GM23338 (cell line): ENCODE measurements at regions not wholly inside any gene's neighbourhood (a gene's known extent, or its start where the extent isn't known, plus 50 kb on each side); places are given as distances from the start of the nearest gene placed in this dataset.

ENCODE experiments used
- ATAC-seq: fragments of 200-7000 bp; cut with Tn5 transposase; 3 replicates; pipeline ENCODE4 v1.9.1; 2020
- DNase-seq: peaks from one replicate; pipeline ENCODE4 v3.0.0-alpha.2; 2015; ENCODE audit warnings: low spot score
- H2AFZ ChIP-seq: fragments of 200-600 bp; sonication (generic); 2 replicates; pipeline ENCODE4 v1.8.0; 2016; ENCODE audit warnings: antibody characterized with exemption, mild to moderate bottlenecking, moderate library complexity
- H3F3A ChIP-seq: fragments of 200-600 bp; sonication (generic); replicated peaks from 2 replicates; pipeline ENCODE4 v1.8.0; 2017; ENCODE audit warnings: antibody characterized with exemption, mixed run types, low read depth
- H3K27ac ChIP-seq: fragments of 200-600 bp; sonication (generic); 2 replicates; pipeline ENCODE4 v1.6.1; 2016; ENCODE audit warnings: low read depth
- H3K27me3 ChIP-seq: fragments of 200-600 bp; sonication (generic); 2 replicates; pipeline ENCODE4 v1.8.0; 2016; ENCODE audit warnings: mild to moderate bottlenecking, mixed run types, moderate library complexity; ENCODE audit not compliant: insufficient read depth
- H3K36me3 ChIP-seq: fragments of 200-600 bp; sonication (generic); 2 replicates; pipeline ENCODE4 v1.8.0; 2016; ENCODE audit warnings: mild to moderate bottlenecking; ENCODE audit not compliant: insufficient read depth
- H3K4me1 ChIP-seq: fragments of 200-600 bp; sonication (generic); 2 replicates; pipeline ENCODE4 v1.8.0; 2016; ENCODE audit warnings: mild to moderate bottlenecking, moderate library complexity; ENCODE audit not compliant: insufficient read depth
- H3K4me2 ChIP-seq: fragments of 200-600 bp; sonication (generic); 2 replicates; pipeline ENCODE4 v1.7.1; 2017; ENCODE audit warnings: mixed run types
- H3K4me3 ChIP-seq: fragments of 200-600 bp; sonication (generic); 2 replicates; pipeline ENCODE4 v1.6.1; 2016; ENCODE audit warnings: mixed run types
- H3K79me2 ChIP-seq: fragments of 200-600 bp; sonication (generic); replicated peaks from 2 replicates; pipeline ENCODE4 v1.8.0; 2017; ENCODE audit warnings: mild to moderate bottlenecking; ENCODE audit not compliant: insufficient read depth
- H3K9me2 ChIP-seq: fragments of 200-600 bp; sonication (generic); 2 replicates; pipeline ENCODE4 v1.8.0; 2017; ENCODE audit not compliant: insufficient read depth
- H4K20me1 ChIP-seq: fragments of 200-600 bp; sonication (generic); replicated peaks from 2 replicates; pipeline ENCODE4 v1.8.0; 2017; ENCODE audit warnings: mild to moderate bottlenecking; ENCODE audit not compliant: insufficient read depth
- H3K27ac Mint-ChIP-seq: 2 replicates; pipeline ENCODE4 v1.8.0; 2020; ENCODE audit warnings: inconsistent platforms, mild to moderate bottlenecking, moderate library complexity, mixed read lengths
- H3K27me3 Mint-ChIP-seq: 3 replicates; pipeline ENCODE4 v1.8.0; 2022; ENCODE audit warnings: low read depth, mild to moderate bottlenecking, moderate library complexity, mixed read lengths, inconsistent platforms; ENCODE audit not compliant: insufficient read depth, poor library complexity
- H3K36me3 Mint-ChIP-seq: 3 replicates; pipeline ENCODE4 v1.8.0; 2021; ENCODE audit warnings: low read depth, mild to moderate bottlenecking, inconsistent platforms, moderate library complexity, mixed read lengths
- H3K4me1 Mint-ChIP-seq: 3 replicates; pipeline ENCODE4 v1.8.0; 2020; ENCODE audit warnings: mild to moderate bottlenecking, inconsistent platforms, mixed read lengths
- H3K4me3 Mint-ChIP-seq: 3 replicates; pipeline ENCODE4 v1.8.0; 2021; ENCODE audit warnings: moderate library complexity, mild to moderate bottlenecking, inconsistent platforms, mixed read lengths
- H3K9me3 Mint-ChIP-seq: 3 replicates; pipeline ENCODE4 v1.8.0; 2020; ENCODE audit warnings: moderate library complexity, mild to moderate bottlenecking, inconsistent platforms, mixed read lengths
- CREB1 ChIP-seq: fragments of 250-450 bp; sonication (Bioruptor Pico); IDR thresholded peaks from 2 replicates; pipeline ENCODE4 v1.5.0; 2020; ENCODE audit warnings: low read depth, mild to moderate bottlenecking, moderate library complexity
- CTCF ChIP-seq, 2 experiments: fragments of 200-600 bp in 1 of 2; sonication (generic) in 1 of 2; conservative IDR thresholded peaks; 2 replicates each; pipeline versions ENCODE4 v1.5.1 to v1.6.1; 2016 to 2017; ENCODE audit warnings: antibody characterized with exemption in 2 of 2, low read depth in 2 of 2, mild to moderate bottlenecking in 2 of 2, moderate library complexity in 1 of 2
- ETS1 ChIP-seq: IDR thresholded peaks from 2 replicates; pipeline ENCODE4 v1.6.1; 2016; ENCODE audit warnings: antibody characterized with exemption
- JUNB ChIP-seq: IDR thresholded peaks from one replicate; pipeline ENCODE4 v1.6.1; 2016; ENCODE audit warnings: antibody characterized with exemption; ENCODE audit not compliant: unreplicated experiment
- ZNF462 ChIP-seq: fragments of 250-450 bp; sonication (Bioruptor Pico); IDR thresholded peaks from 2 replicates; pipeline ENCODE4 v1.5.0; 2020; ENCODE audit warnings: mild to moderate bottlenecking, moderate library complexity

- TF ChIP-seq ZNF462 (CRISPR knock-in tag) = no peak
- TF ChIP-seq CREB1 (CRISPR knock-in tag) = no peak
- TF ChIP-seq ETS1 = no peak
Measured at GRCh38 chr11:80097146-80097545, 656.3 kb upstream of the TENM4 start (continued).

GRCh38 chr11:80096736-80097135 lies 655.9 kb upstream of the TENM4 start:
- Mint-ChIP-seq H3K36me3 (no peaks in the 10 kb centered on the region), H3K9me3 (no peaks in the 10 kb centered on the region), H3K4me3 (no peak overlapping the region), H3K27me3 (peaks cover 6% of the 10 kb centered on the region), H3K4me1 (0 out of 3 replicates have a peak, but pooled peaks cover 2% of the 10 kb centered on the region), H3K27ac (no peak overlapping the region; the same call in 1 of the 2 replicates)
- Histone ChIP-seq H3F3A (no peaks in the 10 kb centered on the region), H3K4me3 (no peak overlapping the region), H3K4me2 (no peak overlapping the region), H3K27ac (no peak overlapping the region), H2AFZ (no peak overlapping the region), H3K27me3 (no peaks in the 10 kb centered on the region), H3K9me2 (no peaks in the 10 kb centered on the region), H3K4me1 (no peaks in the 10 kb centered on the region), H3K36me3 (no peaks in the 10 kb centered on the region), H4K20me1 (no peaks in the 10 kb centered on the region), H3K79me2 (no peaks in the 10 kb centered on the region)
- DNase-seq (no peak), ATAC-seq (no peak)
- no peak for TF ChIP-seq JUNB
- TF ChIP-seq CTCF (conservative IDR thresholded peaks at IDR 0.05; ENCODE audit: low read depth in 2 of 2) = no peak
- TF ChIP-seq ZNF462 (CRISPR knock-in tag) = no peak
